A549 (cell line): ENCODE measurements at regions not wholly inside any gene's neighbourhood (a gene's known extent, or its start where the extent isn't known, plus 50 kb on each side); places are given as distances from the start of the nearest gene placed in this dataset.

Experiments
- ATAC-seq, 2 experiments: fragments of 200-7000 bp in 1 of 2; fragments of >200 bp in 1 of 2; cut with Nextera tagmentation in 1 of 2; cut with Tn5 transposase in 1 of 2; 3 replicates each; pipeline versions ENCODE4 v1.8.0 to v1.9.1; 2018 to 2020; ENCODE audit warnings: mild to moderate bottlenecking in 1 of 2, moderate library complexity in 1 of 2
- CTCF ChIA-PET: fragments of 300-600 bp; sonication (Branson Sonifier 250); formaldehyde crosslinking; extraction: SDS; loops from one replicate; lab custom pipeline; 2021; ENCODE audit warnings: antibody characterized with exemption, inconsistent platforms; lab: Yijun Ruan, JAX
- POLR2A ChIA-PET: fragments of 350-600 bp; formaldehyde crosslinking; extraction: SDS; loops from one replicate; lab custom pipeline; 2021; ENCODE audit warnings: antibody characterized with exemption, inconsistent platforms; lab: Yijun Ruan, JAX
- DNase-seq, 2 experiments: peaks; one replicate each; pipeline versions ENCODE4 v3.0.0 to v3.0.0-alpha.2; 2011 to 2016; ENCODE audit warnings: low read depth in 1 of 2, low spot score in 1 of 2
- FAIRE-seq: peaks from 2 replicates; lab custom pipeline; 2011; peaks lifted over from hg19 to GRCh38; lab: Jason Lieb, UNC
- H3K27ac ChIP-seq, 2 experiments: fragments of >200 bp; sonication (Bioruptor Twin); formaldehyde crosslinking; 3 replicates each; pipeline ENCODE4 v1.5.1; 2016 to 2017
- H3K4me1 ChIP-seq: fragments of >200 bp; sonication (Bioruptor Twin); formaldehyde crosslinking; 3 replicates; pipeline ENCODE4 v1.6.1; 2016
- H3K4me2 ChIP-seq: fragments of >200 bp; sonication (Bioruptor Twin); formaldehyde crosslinking; 3 replicates; pipeline ENCODE4 v1.6.1; 2016
- H3K4me3 ChIP-seq: fragments of >200 bp; sonication (Bioruptor Twin); formaldehyde crosslinking; 3 replicates; pipeline ENCODE4 v1.5.1; 2016
- H3K9me3 ChIP-seq: fragments of >200 bp; sonication (Bioruptor Twin); formaldehyde crosslinking; 3 replicates; pipeline ENCODE4 v1.6.1; 2016
- BHLHE40 ChIP-seq: IDR thresholded peaks from 2 replicates; pipeline ENCODE4 v1.6.1; 2012; ENCODE audit warnings: low read depth, low read length, inconsistent platforms
- CBX8 ChIP-seq: fragments of 200-600 bp; sonication (generic); IDR thresholded peaks from 2 replicates; pipeline ENCODE4 v1.6.1; 2016
- E2F6 ChIP-seq: IDR thresholded peaks from 2 replicates; pipeline ENCODE4 v1.6.1; 2012; ENCODE audit warnings: low read depth, borderline replicate concordance
- ELK1 ChIP-seq: fragments of 150-350 bp; IDR thresholded peaks from 2 replicates; pipeline ENCODE4 v1.6.1; 2014; ENCODE audit warnings: low read depth, mild to moderate bottlenecking, low read length
- FOSL2 ChIP-seq, 2 experiments: fragments of 450-650 bp in 1 of 2; fragments of >200 bp in 1 of 2; sonication (Bioruptor Twin) in 1 of 2; formaldehyde crosslinking; IDR thresholded peaks; 2 replicates each; pipeline versions ENCODE4 v1.5.0 to v1.6.1; 2016 to 2020; ENCODE audit warnings: mild to moderate bottlenecking in 1 of 2, moderate library complexity in 1 of 2
- FOXS1 ChIP-seq: fragments of 250-450 bp; sonication (Bioruptor Pico); IDR thresholded peaks from 2 replicates; pipeline ENCODE4 v1.5.0; 2020; ENCODE audit warnings: mild to moderate bottlenecking, moderate library complexity
- HMGXB4 ChIP-seq: fragments of 250-450 bp; sonication (Bioruptor Pico); IDR thresholded peaks from 2 replicates; pipeline ENCODE4 v1.5.0; 2021; ENCODE audit warnings: mild to moderate bottlenecking, moderate library complexity, borderline replicate concordance
- HOXB13 ChIP-seq: fragments of 250-450 bp; sonication (Bioruptor Pico); IDR thresholded peaks from 2 replicates; pipeline ENCODE4 v1.5.0; 2020; ENCODE audit warnings: low read depth, mild to moderate bottlenecking, moderate library complexity
- HOXB5 ChIP-seq: fragments of 250-450 bp; sonication (Bioruptor Pico); IDR thresholded peaks from 2 replicates; pipeline ENCODE4 v1.5.0; 2020; ENCODE audit warnings: mild to moderate bottlenecking, moderate library complexity
- JUNB ChIP-seq: fragments of >200 bp; sonication (Bioruptor Twin); formaldehyde crosslinking; IDR thresholded peaks from 2 replicates; pipeline ENCODE4 v1.6.1; 2016
- KDM5A ChIP-seq: fragments of 200-600 bp; sonication (generic); IDR thresholded peaks from 2 replicates; pipeline ENCODE4 v1.6.1; 2016; ENCODE audit warnings: antibody characterized with exemption, mild to moderate bottlenecking
- MYC ChIP-seq: IDR thresholded peaks from 2 replicates; pipeline ENCODE4 v1.6.1; 2012; ENCODE audit warnings: mild to moderate bottlenecking, inconsistent platforms, low read length, improper control_type of control experiment, borderline replicate concordance
- POLR2A ChIP-seq: IDR thresholded peaks from 2 replicates; pipeline ENCODE4 v1.6.1; 2012; ENCODE audit warnings: mild to moderate bottlenecking, low read length
- POLR2AphosphoS2 ChIP-seq: conservative IDR thresholded peaks from 2 replicates; pipeline ENCODE4 v1.6.1; 2012; ENCODE audit warnings: low read length, improper control_type of control experiment, inconsistent platforms
- RARB ChIP-seq: fragments of 250-450 bp; sonication (Bioruptor Pico); IDR thresholded peaks from 2 replicates; pipeline ENCODE4 v1.8.0; 2021; ENCODE audit warnings: mild to moderate bottlenecking, moderate library complexity
- RCOR1 ChIP-seq: fragments of 150-350 bp; IDR thresholded peaks from 2 replicates; pipeline ENCODE4 v1.6.1; 2014; ENCODE audit warnings: antibody characterized with exemption, low read length, low read depth
- REST ChIP-seq: fragments of 200-600 bp; sonication (generic); IDR thresholded peaks from 2 replicates; pipeline ENCODE4 v1.6.1; 2016; ENCODE audit warnings: antibody characterized with exemption, mild to moderate bottlenecking, moderate library complexity
- RFX5 ChIP-seq: fragments of 450-650 bp; IDR thresholded peaks from 2 replicates; pipeline ENCODE4 v1.7.1; 2014; ENCODE audit warnings: antibody characterized with exemption, mild to moderate bottlenecking, moderate library complexity
- RNF2 ChIP-seq: fragments of 200-600 bp; sonication (generic); IDR thresholded peaks from 2 replicates; pipeline ENCODE4 v1.6.1; 2016; ENCODE audit warnings: low read depth, mild to moderate bottlenecking, antibody characterized with exemption, moderate library complexity, borderline replicate concordance
- TFCP2L1 ChIP-seq: fragments of 250-450 bp; sonication (Bioruptor Pico); IDR thresholded peaks from 2 replicates; pipeline ENCODE4 v1.5.0; 2021; ENCODE audit warnings: mild to moderate bottlenecking
- TP53 ChIP-seq: fragments of 250-450 bp; sonication (Bioruptor Pico); IDR thresholded peaks from 2 replicates; pipeline ENCODE4 v1.5.0; 2021; ENCODE audit warnings: mild to moderate bottlenecking, moderate library complexity
- WGBS: methylation state at CpG from one replicate; pipeline ENCODE4 v1.1.6; 2017; ENCODE audit errors: missing lambda C conversion rate; 5-methylcytosine and 5-hydroxymethylcytosine counted together
- TF ChIP-seq, protein P1 (sequence below): fragments of >200 bp; sonication (Bioruptor Twin); formaldehyde crosslinking; IDR thresholded peaks from 3 replicates; pipeline ENCODE4 v1.6.1; 2016

DNA sequence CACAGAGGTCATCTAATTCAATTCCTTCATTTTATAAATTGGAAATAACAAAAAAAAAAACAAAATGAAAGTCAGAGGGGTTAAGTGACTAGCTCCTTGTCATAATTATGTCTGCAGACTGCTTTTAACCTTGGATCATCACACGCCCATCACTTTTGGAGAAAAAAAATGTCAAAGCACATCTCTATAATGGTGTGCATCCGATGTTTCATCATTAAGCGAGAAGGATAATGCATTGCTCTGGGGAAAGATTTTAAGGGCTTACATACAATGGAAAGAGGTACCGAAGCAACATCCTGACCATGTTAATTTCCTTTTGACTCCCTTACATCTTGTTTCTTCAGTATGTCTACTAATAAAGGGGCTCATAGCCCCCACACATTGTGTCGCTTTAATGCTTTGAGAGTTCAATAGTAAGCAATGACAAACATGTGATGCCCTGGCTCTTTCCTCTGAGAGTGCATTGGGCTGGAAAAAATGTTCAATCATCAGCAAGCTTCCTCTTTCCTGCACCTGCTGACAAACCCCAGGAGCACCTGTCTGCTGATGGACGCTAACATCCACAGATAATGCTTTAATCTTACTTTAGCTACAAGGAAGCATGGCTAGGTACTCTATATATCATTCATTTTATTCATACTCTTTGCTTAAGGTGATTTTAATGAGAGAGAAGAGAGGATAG lies 242.2 kb downstream of the SMARCA2 start (continued):
- TF ChIP-seq REST (no peak), E2F6 (no peak), HMGXB4 (CRISPR knock-in tag) (no peak), HOXB13 (CRISPR knock-in tag) (no peak)

GRCh38 chr9:2260417-2261306 lies 245.5 kb downstream of the SMARCA2 start:
- Histone ChIP-seq H3K9me3 (no peaks in the 10 kb centered on the region), H3K27ac (peak overlapping the region; percentile 44 to 84), H3K4me2 (peak overlapping the region; percentile 41), H3K4me3 (no peak overlapping the region), H3K4me1 (peaks cover 24% of the 10 kb centered on the region)
- peak; percentile 24 to 51 for DNase-seq
- 20% methylated on average over 3 of the region's 3 CpGs for WGBS
- POLR2A ChIA-PET = no interaction called here
- no peak for FAIRE-seq
- peak; percentile 91 to 93 for ATAC-seq
- TF ChIP-seq BHLHE40 = no peak
- TF ChIP-seq JUNB = peak; percentile 54; the same call in 1 of the 2 replicates
- TF ChIP-seq FOSL2 (IDR thresholded peaks at IDR 0.05) = peak; percentile 43; the same call in 1 of the 2 replicates
- TF ChIP-seq FOSL2 (CRISPR knock-in tag; IDR thresholded peaks at IDR 0.05) = peak; percentile 54
- CTCF ChIA-PET = interaction anchor here (1.0 to 1.2 kb wide), 2 partner anchors 13 to 20 kb away, joined by 3 to 4 read pairs; no protein-coding TSS in a partner anchor

DNA sequence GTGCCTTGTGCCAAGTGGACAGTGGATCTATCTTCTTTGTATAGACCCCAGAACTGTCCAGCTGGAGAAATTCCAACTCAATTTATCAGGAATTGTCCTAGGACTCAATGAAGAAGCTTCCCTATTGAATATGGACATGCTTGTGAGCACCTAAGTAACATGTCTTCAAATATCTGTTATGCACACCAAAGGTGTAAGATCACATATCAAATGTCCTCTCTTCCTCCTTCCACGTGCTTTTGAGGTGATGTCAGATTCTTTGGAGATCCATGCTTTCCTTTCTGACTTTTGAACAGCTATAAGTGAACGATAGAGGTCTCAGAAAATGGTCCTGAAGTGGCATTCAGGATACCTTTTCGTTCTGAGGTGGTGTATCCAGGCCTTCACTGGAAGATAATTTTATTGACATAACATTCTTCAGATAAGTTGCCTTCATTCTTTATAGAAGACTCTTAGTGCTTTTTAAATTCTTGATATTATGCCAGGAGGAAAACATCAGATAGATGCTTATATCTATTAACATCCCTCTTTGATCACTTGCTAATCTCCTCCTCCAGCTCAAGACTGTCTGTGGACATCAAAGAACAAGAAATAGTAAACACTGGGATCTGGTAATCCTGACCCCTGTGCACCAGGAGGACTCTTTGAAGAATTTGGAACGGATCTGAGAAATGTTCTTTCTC lies 246.4 kb downstream of the SMARCA2 start:
- Histone ChIP-seq H3K4me1 (peaks cover 24% of the 10 kb centered on the region), H3K9me3 (no peaks in the 10 kb centered on the region), H3K4me3 (no peak overlapping the region), H3K27ac (peak overlapping the region; percentile 44 to 84; a peak in 5 of 6 replicates), H3K4me2 (peak overlapping the region; percentile 41)
- 23% methylated on average over 4 of the region's 4 CpGs for WGBS
- CTCF ChIA-PET = interaction anchor here (1.0 to 1.2 kb wide), 2 partner anchors 12 to 21 kb away, joined by 3 to 4 read pairs; no protein-coding TSS in a partner anchor
- DNase-seq = no peak
- POLR2A ChIA-PET = no interaction called here
- ATAC-seq = peak; percentile 17 to 28; a peak in 2 of 6 replicates
- FAIRE-seq = no peak
- TF ChIP-seq RCOR1 (no peak), RARB (CRISPR knock-in tag) (no peak), RNF2 (no peak), FOSL2 (IDR thresholded peaks at IDR 0.05) (no peak), FOSL2 (CRISPR knock-in tag; IDR thresholded peaks at IDR 0.05) (no peak), TFCP2L1 (CRISPR knock-in tag) (no peak), CBX8 (no peak), HOXB5 (CRISPR knock-in tag) (no peak), ELK1 (no peak), KDM5A (no peak), HOXB13 (CRISPR knock-in tag) (no peak), POLR2AphosphoS2 (no peak), MYC (no peak), RFX5 (no peak), POLR2A (no peak), TP53 (CRISPR knock-in tag) (no peak), FOXS1 (CRISPR knock-in tag) (no peak)
- TF ChIP-seq, protein P1, sequence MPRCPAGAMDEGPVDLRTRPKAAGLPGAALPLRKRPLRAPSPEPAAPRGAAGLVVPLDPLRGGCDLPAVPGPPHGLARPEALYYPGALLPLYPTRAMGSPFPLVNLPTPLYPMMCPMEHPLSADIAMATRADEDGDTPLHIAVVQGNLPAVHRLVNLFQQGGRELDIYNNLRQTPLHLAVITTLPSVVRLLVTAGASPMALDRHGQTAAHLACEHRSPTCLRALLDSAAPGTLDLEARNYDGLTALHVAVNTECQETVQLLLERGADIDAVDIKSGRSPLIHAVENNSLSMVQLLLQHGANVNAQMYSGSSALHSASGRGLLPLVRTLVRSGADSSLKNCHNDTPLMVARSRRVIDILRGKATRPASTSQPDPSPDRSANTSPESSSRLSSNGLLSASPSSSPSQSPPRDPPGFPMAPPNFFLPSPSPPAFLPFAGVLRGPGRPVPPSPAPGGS = no peak
